Hepatocyte (in vitro differentiated cells): ENCODE measurements at regions not wholly inside any gene's neighbourhood (a gene's known extent, or its start where the extent isn't known, plus 50 kb on each side); places are given as distances from the start of the nearest gene placed in this dataset.

ENCODE experiments used
- DNase-seq: peaks from one replicate; pipeline ENCODE4 v3.0.0-alpha.2; 2016; ENCODE audit warnings: low spot score
- H2AFZ ChIP-seq: fragments of 200-600 bp; sonication (generic); 2 replicates; pipeline ENCODE4 v1.6.0; 2016; ENCODE audit warnings: antibody characterized with exemption, mild to moderate bottlenecking
- H3K27ac ChIP-seq: fragments of 200-600 bp; sonication (generic); 2 replicates; pipeline ENCODE4 v1.5.1; 2016; ENCODE audit warnings: mild to moderate bottlenecking
- H3K27me3 ChIP-seq: fragments of 200-600 bp; sonication (generic); 2 replicates; pipeline ENCODE4 v1.6.1; 2016
- H3K36me3 ChIP-seq: fragments of 200-600 bp; sonication (generic); replicated peaks from 2 replicates; pipeline ENCODE4 v1.5.1; 2016; ENCODE audit warnings: low read depth; ENCODE audit not compliant: insufficient read depth
- H3K4me1 ChIP-seq: fragments of 200-600 bp; sonication (generic); 2 replicates; pipeline ENCODE4 v1.5.1; 2016; ENCODE audit warnings: mild to moderate bottlenecking, moderate library complexity; ENCODE audit not compliant: insufficient read depth
- H3K4me2 ChIP-seq: fragments of 200-600 bp; sonication (generic); 2 replicates; pipeline ENCODE4 v1.6.0; 2016
- H3K4me3 ChIP-seq: fragments of 200-600 bp; sonication (generic); 2 replicates; pipeline ENCODE4 v1.5.1; 2016; ENCODE audit warnings: mild to moderate bottlenecking
- H3K79me2 ChIP-seq: fragments of 200-600 bp; sonication (generic); 2 replicates; pipeline ENCODE4 v1.6.0; 2017; ENCODE audit warnings: mild to moderate bottlenecking
- H3K9me2 ChIP-seq: fragments of 200-600 bp; sonication (generic); replicated peaks from 2 replicates; pipeline ENCODE4 v1.6.0; 2017; ENCODE audit warnings: mild to moderate bottlenecking; ENCODE audit not compliant: insufficient read depth
- H3K9me3 ChIP-seq: fragments of 200-600 bp; sonication (generic); 2 replicates; pipeline ENCODE4 v1.5.1; 2016; ENCODE audit warnings: low read depth, mild to moderate bottlenecking
- H4K20me1 ChIP-seq: fragments of 200-600 bp; sonication (generic); 2 replicates; pipeline ENCODE4 v1.6.0; 2016; ENCODE audit warnings: mild to moderate bottlenecking; ENCODE audit not compliant: insufficient read depth, poor library complexity, severe bottlenecking
- CTCF ChIP-seq: fragments of 200-600 bp; sonication (generic); IDR thresholded peaks from 2 replicates; pipeline ENCODE4 v1.5.1; 2016; ENCODE audit warnings: antibody characterized with exemption, mild to moderate bottlenecking; ENCODE audit not compliant: poor library complexity
- EZH2 ChIP-seq: fragments of 200-600 bp; sonication (generic); IDR thresholded peaks from 2 replicates; pipeline ENCODE4 v1.6.1; 2016; ENCODE audit warnings: antibody characterized with exemption, mild to moderate bottlenecking, borderline replicate concordance
- EZH2phosphoT487 ChIP-seq: fragments of 200-600 bp; sonication (generic); IDR thresholded peaks from one replicate; pipeline ENCODE4 v1.6.1; 2018; ENCODE audit warnings: antibody characterized with exemption, mild to moderate bottlenecking, low read depth, moderate library complexity; ENCODE audit not compliant: unreplicated experiment, severe bottlenecking
- WGBS: methylation state at CpG from one replicate; pipeline ENCODE4 v1.1.6; 2016; ENCODE audit warnings: low lambda C conversion rate; ENCODE audit errors: missing lambda C conversion rate; 5-methylcytosine and 5-hydroxymethylcytosine counted together

DNA sequence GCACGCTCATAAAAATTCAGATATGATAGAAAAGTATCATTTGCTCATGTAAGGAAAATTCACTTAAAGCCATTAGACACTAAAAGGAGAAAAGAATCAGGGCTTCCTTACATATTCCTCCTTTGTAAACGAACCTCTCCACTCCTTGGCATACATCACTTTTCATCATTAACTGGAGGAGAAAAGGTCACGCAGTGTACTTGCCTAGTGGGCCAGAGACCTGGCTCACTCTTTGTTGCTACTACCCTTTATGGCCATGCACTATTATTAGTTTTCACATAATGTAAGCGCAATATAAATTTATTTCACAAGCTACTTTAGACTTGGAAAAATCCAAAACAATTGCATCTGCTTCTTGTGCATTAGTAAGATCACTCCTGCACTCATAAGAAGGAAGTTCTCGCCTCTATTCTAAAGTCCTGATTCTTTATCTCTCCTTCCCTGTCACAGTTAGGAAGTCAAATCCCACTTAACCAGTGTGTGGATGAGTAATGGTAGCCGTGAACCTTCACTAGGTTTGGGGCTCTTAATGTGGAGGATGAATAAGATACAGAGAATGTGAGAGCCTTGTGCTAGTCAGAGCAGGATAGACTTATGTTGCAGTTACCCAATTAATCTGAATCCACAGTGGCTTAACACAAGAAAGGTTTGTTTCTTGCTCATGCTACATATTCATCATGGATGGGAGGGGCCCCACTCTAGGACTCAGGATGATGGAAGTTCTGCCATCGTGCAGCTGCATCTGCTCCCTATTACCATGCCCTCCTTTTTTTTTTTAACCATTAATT lies 115.0 kb upstream of the GLS start:
- Histone ChIP-seq H3K79me2 (no peaks in the 10 kb centered on the region), H3K36me3 (no peaks in the 10 kb centered on the region), H3K4me1 (peaks cover 7% of the 10 kb centered on the region), H3K27me3 (no peaks in the 10 kb centered on the region), H3K9me2 (no peaks in the 10 kb centered on the region), H4K20me1 (no peaks in the 10 kb centered on the region), H3K27ac (no peak overlapping the region), H3K4me3 (no peak overlapping the region), H3K4me2 (no peak overlapping the region), H3K9me3 (no peaks in the 10 kb centered on the region), H2AFZ (no peak overlapping the region)
- 76% methylated on average over 7 of the region's 7 CpGs for WGBS
- TF ChIP-seq EZH2phosphoT487 (no peak), CTCF (no peak), EZH2 (no peak)
- DNase-seq, result no peak

DNA sequence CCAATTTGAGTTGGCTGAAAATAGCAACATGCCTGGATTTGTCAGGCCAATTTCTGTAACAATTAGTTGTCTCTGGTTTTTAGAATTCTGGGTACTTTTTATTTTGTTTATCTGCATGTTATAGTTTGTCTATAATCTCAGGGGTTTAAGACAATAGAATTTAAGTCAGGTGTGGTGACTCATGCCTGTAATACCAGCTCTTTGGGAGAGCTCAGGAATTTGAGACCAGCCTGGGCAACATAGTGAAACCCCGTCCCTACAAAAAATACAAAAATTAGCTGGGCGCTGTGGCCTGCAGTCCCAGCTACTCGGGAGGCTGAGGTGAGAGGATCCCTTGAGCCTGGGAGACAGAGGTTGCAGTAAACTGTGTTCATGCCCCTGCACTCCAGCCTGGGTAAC lies 114.4 kb upstream of the GLS start:
- no peaks in the 10 kb centered on the region for H4K20me1 ChIP-seq
- no peaks in the 10 kb centered on the region for H3K27me3 ChIP-seq
- H3K27ac ChIP-seq, result no peak overlapping the region
- H3K4me1 ChIP-seq, result peaks cover 7% of the 10 kb centered on the region
- no peak overlapping the region for H2AFZ ChIP-seq
- no peaks in the 10 kb centered on the region for H3K79me2 ChIP-seq
- 86% methylated on average over 3 of the region's 3 CpGs for WGBS
- no peak for TF ChIP-seq EZH2
- no peak for TF ChIP-seq CTCF
- no peak for TF ChIP-seq EZH2phosphoT487
- no peak overlapping the region for H3K4me3 ChIP-seq
- DNase-seq, result no peak
- no peak overlapping the region for H3K4me2 ChIP-seq
- no peaks in the 10 kb centered on the region for H3K9me3 ChIP-seq
- H3K36me3 ChIP-seq, result no peaks in the 10 kb centered on the region
- no peaks in the 10 kb centered on the region for H3K9me2 ChIP-seq

- Histone ChIP-seq H2AFZ (no peak overlapping the region), H3K4me1 (peaks cover 7% of the 10 kb centered on the region), H3K36me3 (no peaks in the 10 kb centered on the region), H3K27ac (no peak overlapping the region), H3K9me3 (no peaks in the 10 kb centered on the region), H3K4me2 (no peak overlapping the region), H3K27me3 (no peaks in the 10 kb centered on the region), H3K79me2 (no peaks in the 10 kb centered on the region), H3K9me2 (no peaks in the 10 kb centered on the region), H4K20me1 (no peaks in the 10 kb centered on the region), H3K4me3 (no peak overlapping the region)
- WGBS, result 80% methylated on average over 2 of the region's 2 CpGs
- TF ChIP-seq EZH2phosphoT487, result no peak
- TF ChIP-seq CTCF, result no peak
- TF ChIP-seq EZH2, result no peak
- no peak for DNase-seq
These were observed 114.0 kb upstream of the GLS start for GRCh38 chr2:190766595-190766994.
